ENCODE measurements at regions not wholly inside any gene's neighbourhood (a gene's known extent, or its start where the extent isn't known, plus 50 kb on each side); places are given as distances from the start of the nearest gene placed in this dataset.

GRCh38 chr7:135803143-135803542, 54.5 kb upstream of the FAM180A start:
- Mint-ChIP-seq H3K27me3 (ENCODE audit: insufficient read depth) (peaks cover 8% of the 10 kb centered on the region), H3K4me1 (peaks cover 16% of the 10 kb centered on the region), H3K27ac (no peak overlapping the region), H3K4me3 (no peak overlapping the region), H3K9me3 (no peaks in the 10 kb centered on the region), H3K36me3 (ENCODE audit: low read depth) (no peaks in the 10 kb centered on the region)
- H3K27ac ChIP-seq (ENCODE audit: low read depth, low read length): no peak overlapping the region
- H3K36me3 ChIP-seq (ENCODE audit: control insufficient read depth, insufficient read depth, low read length): no peaks in the 10 kb centered on the region
- no peak overlapping the region for H3K9ac ChIP-seq (ENCODE audit: extremely low read depth, low read length, poor library complexity, severe bottlenecking)
- TF ChIP-seq CTCF (conservative IDR thresholded peaks at IDR 0.05): no peak
- H3K4me3 ChIP-seq (ENCODE audit: low read length): no peak overlapping the region
- DNase-seq: no peak
- WGBS, 2 experiments (ENCODE audit: insufficient coverage in 1 of 2, insufficient read length in 1 of 2): 97% methylated on average over 1 of the region's 1 CpG; no CpG with 5 or more reads in 1 of the 2 experiments
- no peaks in the 10 kb centered on the region for H3K27me3 ChIP-seq (ENCODE audit: control insufficient read depth, insufficient read depth, low read length, poor library complexity, severe bottlenecking)
- H3K4me1 ChIP-seq (ENCODE audit: control insufficient read depth, insufficient read depth, low read length): no peaks in the 10 kb centered on the region
- H3K9me3 ChIP-seq (ENCODE audit: control insufficient read depth, low read length): no peaks in the 10 kb centered on the region

GRCh38 chr7:135802697-135803096, 54.1 kb upstream of the FAM180A start:
- H3K36me3 Mint-ChIP-seq (ENCODE audit: low read depth): no peaks in the 10 kb centered on the region
- TF ChIP-seq CTCF (conservative IDR thresholded peaks at IDR 0.05): no peak
- no peaks in the 10 kb centered on the region for H3K27me3 ChIP-seq (ENCODE audit: control insufficient read depth, insufficient read depth, low read length, poor library complexity, severe bottlenecking)
- H3K9ac ChIP-seq (ENCODE audit: extremely low read depth, low read length, poor library complexity, severe bottlenecking): no peak overlapping the region
- no peak for DNase-seq
- H3K9me3 ChIP-seq (ENCODE audit: control insufficient read depth, low read length): no peaks in the 10 kb centered on the region
- no peaks in the 10 kb centered on the region for H3K4me1 ChIP-seq (ENCODE audit: control insufficient read depth, insufficient read depth, low read length)
- H3K27ac ChIP-seq (ENCODE audit: low read depth, low read length): no peak overlapping the region
- no peak overlapping the region for H3K4me3 Mint-ChIP-seq
- no peaks in the 10 kb centered on the region for H3K36me3 ChIP-seq (ENCODE audit: control insufficient read depth, insufficient read depth, low read length)
- peaks cover 16% of the 10 kb centered on the region for H3K4me1 Mint-ChIP-seq
- H3K9me3 Mint-ChIP-seq: no peaks in the 10 kb centered on the region
- no peak overlapping the region for H3K4me3 ChIP-seq (ENCODE audit: low read length)
- 84 to 94% methylated on average over 3 of the region's 3 CpGs for WGBS, 2 experiments (ENCODE audit: insufficient coverage in 1 of 2, insufficient read length in 1 of 2)
- H3K27ac Mint-ChIP-seq: no peak overlapping the region
- peaks cover 8% of the 10 kb centered on the region for H3K27me3 Mint-ChIP-seq (ENCODE audit: insufficient read depth)

GRCh38 chr7:135801877-135802276, 53.3 kb upstream of the FAM180A start:
- no peaks in the 10 kb centered on the region for H3K9me3 ChIP-seq (ENCODE audit: control insufficient read depth, low read length)
- Mint-ChIP-seq H3K4me1 (peaks cover 16% of the 10 kb centered on the region), H3K4me3 (no peak overlapping the region), H3K9me3 (no peaks in the 10 kb centered on the region), H3K36me3 (ENCODE audit: low read depth) (no peaks in the 10 kb centered on the region), H3K27ac (no peak overlapping the region), H3K27me3 (ENCODE audit: insufficient read depth) (peaks cover 8% of the 10 kb centered on the region)
- no peak overlapping the region for H3K4me3 ChIP-seq (ENCODE audit: low read length)
- no peak overlapping the region for H3K9ac ChIP-seq (ENCODE audit: extremely low read depth, low read length, poor library complexity, severe bottlenecking)
- no peak for DNase-seq
- no peaks in the 10 kb centered on the region for H3K27me3 ChIP-seq (ENCODE audit: control insufficient read depth, insufficient read depth, low read length, poor library complexity, severe bottlenecking)
- no peak for TF ChIP-seq CTCF (conservative IDR thresholded peaks at IDR 0.05)
- no peak overlapping the region for H3K27ac ChIP-seq (ENCODE audit: low read depth, low read length)
- H3K4me1 ChIP-seq (ENCODE audit: control insufficient read depth, insufficient read depth, low read length): no peaks in the 10 kb centered on the region
- H3K36me3 ChIP-seq (ENCODE audit: control insufficient read depth, insufficient read depth, low read length): no peaks in the 10 kb centered on the region
- WGBS, 2 experiments (ENCODE audit: insufficient coverage in 1 of 2, insufficient read length in 1 of 2): 85 to 92% methylated on average over 4 to 6 of the region's 6 CpGs
